ENCODE measurements at regions not wholly inside any gene's neighbourhood (a gene's known extent, or its start where the extent isn't known, plus 50 kb on each side); places are given as distances from the start of the nearest gene placed in this dataset.

GRCh38 chr18:55840601-55841170 lies 252.7 kb upstream of the TCF4 start:
- DNase-seq (ENCODE audit: low spot score): no peak

GRCh38 chr18:55839343-55839742 lies 251.4 kb upstream of the TCF4 start:
- no peak for DNase-seq (ENCODE audit: low spot score)

GRCh38 chr18:55838841-55839240 lies 250.8 kb upstream of the TCF4 start:
- no peak for DNase-seq (ENCODE audit: low spot score)

GRCh38 chr18:55838319-55838718 lies 250.3 kb upstream of the TCF4 start:
- no peak for DNase-seq (ENCODE audit: low spot score)

- DNase-seq (ENCODE audit: low spot score): peak; percentile 57
These were observed 245.6 kb upstream of the TCF4 start for GRCh38 chr18:55833543-55833942.

GRCh38 chr18:55830544-55830943 lies 242.6 kb upstream of the TCF4 start:
- no peak for DNase-seq (ENCODE audit: low spot score)

- no peak for DNase-seq (ENCODE audit: low spot score)
These were observed 233.2 kb upstream of the TCF4 start for GRCh38 chr18:55821219-55821618.

- DNase-seq (ENCODE audit: low spot score): no peak
These were observed 231.5 kb upstream of the TCF4 start for GRCh38 chr18:55819448-55819847.

- no peak for DNase-seq (ENCODE audit: low spot score)
These were observed 230.3 kb upstream of the TCF4 start for GRCh38 chr18:55818284-55818683.

- DNase-seq (ENCODE audit: low spot score): no peak
These were observed 223.9 kb upstream of the TCF4 start for GRCh38 chr18:55811925-55812324.

GRCh38 chr18:55805666-55806065 lies 217.7 kb upstream of the TCF4 start:
- DNase-seq (ENCODE audit: low spot score): no peak

- DNase-seq (ENCODE audit: low spot score): no peak
These were observed 207.2 kb upstream of the TCF4 start for GRCh38 chr18:55795101-55795669.

- no peak for DNase-seq (ENCODE audit: low spot score)
These were observed 206.5 kb upstream of the TCF4 start for GRCh38 chr18:55794288-55795052.

- no peak for DNase-seq (ENCODE audit: low spot score)
These were observed 202.3 kb upstream of the TCF4 start for GRCh38 chr18:55790296-55790695.

GRCh38 chr18:55787536-55788073 lies 199.6 kb upstream of the TCF4 start:
- DNase-seq (ENCODE audit: low spot score): no peak

GRCh38 chr18:55786651-55787272 lies 198.8 kb upstream of the TCF4 start:
- DNase-seq (ENCODE audit: low spot score): no peak

GRCh38 chr18:55783921-55784320 lies 195.9 kb upstream of the TCF4 start:
- no peak for DNase-seq (ENCODE audit: low spot score)

GRCh38 chr18:55781481-55781957 lies 193.5 kb upstream of the TCF4 start:
- DNase-seq (ENCODE audit: low spot score): no peak

GRCh38 chr18:55780586-55781071 lies 192.6 kb upstream of the TCF4 start:
- DNase-seq (ENCODE audit: low spot score): no peak

GRCh38 chr18:55779691-55780585 lies 191.9 kb upstream of the TCF4 start:
- no peak for DNase-seq (ENCODE audit: low spot score)

All from LoVo (cell line).